Transverse colon (tissue), 4 donors: ENCODE measurements at regions not wholly inside any gene's neighbourhood (a gene's known extent, or its start where the extent isn't known, plus 50 kb on each side); places are given as distances from the start of the nearest gene placed in this dataset.

ENCODE experiments used
- CTCF ChIP-seq, 5 experiments: fragments of 200-600 bp in 3 of 5; fragments of 450-650 bp in 2 of 5; sonication (generic) in 3 of 5; IDR thresholded peaks; 1 replicate in 2 of 5; 2 replicates in 3 of 5; pipeline ENCODE4 v1.5.1; 2016 to 2017; ENCODE audit warnings: antibody characterized with exemption in 5 of 5, inconsistent platforms in 3 of 5, mild to moderate bottlenecking in 2 of 5, moderate library complexity in 1 of 5
- EP300 ChIP-seq: sonication (generic); formaldehyde crosslinking; IDR thresholded peaks from one replicate; pipeline ENCODE4 v1.6.1; 2017; ENCODE audit warnings: antibody characterized with exemption, low read depth
- POLR2AphosphoS5 ChIP-seq, 3 donors: sonication (generic); formaldehyde crosslinking; IDR thresholded peaks; one replicate each; pipeline ENCODE4 v1.6.1; 2016; ENCODE audit warnings: antibody characterized with exemption in 3 of 3

- TF ChIP-seq CTCF (IDR thresholded peaks at IDR 0.05) (no peak), POLR2AphosphoS5 (IDR thresholded peaks at IDR 0.05) (no peak), EP300 (no peak)
Measured at GRCh38 chr1:164225011-164225410, 334.0 kb upstream of the PBX1 start.
